ENCODE measurements at regions not wholly inside any gene's neighbourhood (a gene's known extent, or its start where the extent isn't known, plus 50 kb on each side); places are given as distances from the start of the nearest gene placed in this dataset.

- no peaks in the 10 kb centered on the region for H4K20me1 ChIP-seq (ENCODE audit: insufficient read depth, low read length)
- no peak for TF ChIP-seq EZH2 (IDR thresholded peaks at IDR 0.05; ENCODE audit: borderline replicate concordance, low read length)
- no peak for TF ChIP-seq CTCF (IDR thresholded peaks at IDR 0.05; ENCODE audit: low read length)
- no peaks in the 10 kb centered on the region for H3K9me3 ChIP-seq (ENCODE audit: low read length)
- no peaks in the 10 kb centered on the region for H3K27me3 ChIP-seq (ENCODE audit: insufficient read depth, low read length)
- H3K79me2 ChIP-seq (ENCODE audit: insufficient read depth, low read length), result no peaks in the 10 kb centered on the region
- H3K4me3 ChIP-seq (ENCODE audit: low read depth, low read length, poor library complexity, severe bottlenecking), result no peak overlapping the region
- H3K4me1 ChIP-seq (ENCODE audit: insufficient read depth, low read length, severe bottlenecking), result no peaks in the 10 kb centered on the region
- H3F3A ChIP-seq (ENCODE audit: insufficient read depth, low read length), result no peaks in the 10 kb centered on the region
- no peak overlapping the region for H3K4me2 ChIP-seq (ENCODE audit: low read length)
- H3K9me2 ChIP-seq (ENCODE audit: low read depth, low read length), result no peaks in the 10 kb centered on the region
- no peak overlapping the region for H3K27ac ChIP-seq (ENCODE audit: low read depth, low read length, poor library complexity, severe bottlenecking)
- H2AFZ ChIP-seq (ENCODE audit: low read length), result no peak overlapping the region
- H3K9ac ChIP-seq (ENCODE audit: low read length), result no peak overlapping the region
- no peaks in the 10 kb centered on the region for H3K36me3 ChIP-seq (ENCODE audit: insufficient read depth, low read length)
Observed at GRCh38 chr14:84433961-84434360, 1096.0 kb upstream of the FLRT2 start.

- Histone ChIP-seq H2AFZ (ENCODE audit: low read length) (no peak overlapping the region), H3K36me3 (ENCODE audit: insufficient read depth, low read length) (no peaks in the 10 kb centered on the region), H3K79me2 (ENCODE audit: insufficient read depth, low read length) (no peaks in the 10 kb centered on the region), H3K9ac (ENCODE audit: low read length) (no peak overlapping the region), H3K27ac (ENCODE audit: low read depth, low read length, poor library complexity, severe bottlenecking) (no peak overlapping the region), H3K9me2 (ENCODE audit: low read depth, low read length) (no peaks in the 10 kb centered on the region), H3K4me1 (ENCODE audit: insufficient read depth, low read length, severe bottlenecking) (no peaks in the 10 kb centered on the region), H3K4me3 (ENCODE audit: low read depth, low read length, poor library complexity, severe bottlenecking) (no peak overlapping the region), H4K20me1 (ENCODE audit: insufficient read depth, low read length) (no peaks in the 10 kb centered on the region), H3F3A (ENCODE audit: insufficient read depth, low read length) (no peaks in the 10 kb centered on the region), H3K9me3 (ENCODE audit: low read length) (no peaks in the 10 kb centered on the region), H3K4me2 (ENCODE audit: low read length) (no peak overlapping the region), H3K27me3 (ENCODE audit: insufficient read depth, low read length) (no peaks in the 10 kb centered on the region)
- no peak for TF ChIP-seq CTCF (IDR thresholded peaks at IDR 0.05; ENCODE audit: low read length)
- no peak for TF ChIP-seq EZH2 (IDR thresholded peaks at IDR 0.05; ENCODE audit: borderline replicate concordance, low read length)
Observed at GRCh38 chr14:84435820-84436324, 1094.1 kb upstream of the FLRT2 start.

- no peak overlapping the region for H3K27ac ChIP-seq (ENCODE audit: low read depth, low read length, poor library complexity, severe bottlenecking)
- no peaks in the 10 kb centered on the region for H3K36me3 ChIP-seq (ENCODE audit: insufficient read depth, low read length)
- H3K79me2 ChIP-seq (ENCODE audit: insufficient read depth, low read length), result no peaks in the 10 kb centered on the region
- H3K4me1 ChIP-seq (ENCODE audit: insufficient read depth, low read length, severe bottlenecking), result no peaks in the 10 kb centered on the region
- H3K4me2 ChIP-seq (ENCODE audit: low read length), result no peak overlapping the region
- no peaks in the 10 kb centered on the region for H3K27me3 ChIP-seq (ENCODE audit: insufficient read depth, low read length)
- H3F3A ChIP-seq (ENCODE audit: insufficient read depth, low read length), result no peaks in the 10 kb centered on the region
- no peak overlapping the region for H2AFZ ChIP-seq (ENCODE audit: low read length)
- no peaks in the 10 kb centered on the region for H3K9me3 ChIP-seq (ENCODE audit: low read length)
- no peak for TF ChIP-seq CTCF (IDR thresholded peaks at IDR 0.05; ENCODE audit: low read length)
- TF ChIP-seq EZH2 (IDR thresholded peaks at IDR 0.05; ENCODE audit: borderline replicate concordance, low read length), result no peak
- H3K9me2 ChIP-seq (ENCODE audit: low read depth, low read length), result no peaks in the 10 kb centered on the region
- no peak overlapping the region for H3K9ac ChIP-seq (ENCODE audit: low read length)
- H3K4me3 ChIP-seq (ENCODE audit: low read depth, low read length, poor library complexity, severe bottlenecking), result no peak overlapping the region
- H4K20me1 ChIP-seq (ENCODE audit: insufficient read depth, low read length), result no peaks in the 10 kb centered on the region
Observed at GRCh38 chr14:84436528-84436927, 1093.4 kb upstream of the FLRT2 start.
